GM19023 (cell line): ENCODE measurements at regions not wholly inside any gene's neighbourhood (a gene's known extent, or its start where the extent isn't known, plus 50 kb on each side); places are given as distances from the start of the nearest gene placed in this dataset.

Source experiments
- ATAC-seq: cut with Tn5 transposase; IDR thresholded peaks from one replicate; pipeline ENCODE4 v1.9.1; 2021; ENCODE audit warnings: mild to moderate bottlenecking, moderate library complexity; ENCODE audit not compliant: unreplicated experiment

DNA sequence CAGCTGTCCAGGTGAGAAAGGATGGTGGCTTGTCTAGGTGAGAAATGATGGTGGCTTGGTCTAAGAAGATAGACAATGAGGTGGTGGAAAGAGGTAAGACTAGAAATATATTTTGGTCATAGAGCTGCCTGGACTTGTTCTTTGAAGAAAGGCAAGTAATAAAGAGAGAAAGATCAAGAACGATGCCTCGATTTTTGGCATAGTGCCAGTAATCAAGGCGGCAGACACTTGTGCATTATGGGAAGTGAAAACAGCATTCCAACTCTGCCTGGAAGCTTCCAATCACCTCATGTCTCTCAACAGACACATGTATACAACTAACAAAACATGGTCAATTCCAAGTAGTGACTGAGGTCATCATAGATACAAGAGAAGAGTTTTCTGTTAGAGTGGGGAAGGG lies 423.8 kb upstream of the NRP1 start:
- ATAC-seq: no peak

DNA sequence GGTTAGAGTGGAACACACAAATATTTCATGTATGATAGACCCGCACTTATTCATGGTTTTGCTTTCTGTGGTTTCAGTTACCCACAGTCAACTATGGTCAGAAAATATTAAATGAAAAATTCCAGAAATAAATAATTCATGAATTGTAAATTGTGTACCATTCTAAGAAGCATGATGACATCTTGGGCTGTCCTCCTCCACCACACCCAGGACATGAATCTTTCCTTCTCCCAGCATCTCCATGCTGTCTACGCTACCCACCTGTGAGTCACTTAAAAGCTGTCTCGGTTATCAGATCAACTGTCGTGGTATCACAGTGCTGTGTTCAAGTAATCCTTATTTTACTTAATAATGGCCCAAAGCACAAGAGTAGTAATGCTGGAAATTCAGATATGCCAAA lies 419.6 kb upstream of the NRP1 start:
- ATAC-seq: no peak

DNA sequence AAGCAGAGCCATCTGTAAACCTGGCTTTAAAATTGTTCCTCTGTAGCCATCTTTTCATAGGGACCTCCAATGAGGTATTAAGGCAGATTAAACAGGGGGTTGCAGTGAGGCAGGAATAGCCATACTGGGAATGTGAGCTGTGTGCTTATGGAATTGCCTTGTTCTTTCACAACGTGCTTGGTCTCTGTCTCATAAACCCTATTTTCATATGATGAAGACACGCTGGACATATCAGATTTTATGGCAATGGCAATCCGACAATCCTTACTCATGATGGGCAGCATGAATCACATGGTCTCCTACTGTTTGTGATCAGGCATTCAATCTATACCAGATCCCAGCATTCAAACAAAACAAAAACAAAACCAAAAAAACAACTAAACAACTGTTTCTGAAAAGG lies 418.9 kb upstream of the NRP1 start:
- no peak for ATAC-seq

DNA sequence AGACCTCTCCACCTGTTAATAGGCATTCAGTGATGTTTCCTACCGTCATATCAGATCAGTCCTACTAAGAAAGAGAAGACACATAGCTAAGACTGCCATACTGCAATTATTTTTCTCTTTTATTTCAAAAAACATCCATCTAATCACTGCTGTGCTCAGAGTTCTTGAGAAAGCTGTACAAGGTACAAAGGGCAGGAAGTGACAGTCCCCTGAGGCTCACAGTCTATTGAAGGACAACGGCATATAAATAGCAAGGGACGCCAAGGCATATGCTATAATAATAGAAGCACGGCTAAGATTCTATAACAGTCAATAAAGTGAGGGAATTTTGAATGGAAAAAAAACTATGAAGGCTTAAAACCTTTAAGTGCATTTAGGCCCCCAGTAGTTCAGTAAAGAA lies 415.3 kb upstream of the NRP1 start:
- no peak for ATAC-seq

DNA sequence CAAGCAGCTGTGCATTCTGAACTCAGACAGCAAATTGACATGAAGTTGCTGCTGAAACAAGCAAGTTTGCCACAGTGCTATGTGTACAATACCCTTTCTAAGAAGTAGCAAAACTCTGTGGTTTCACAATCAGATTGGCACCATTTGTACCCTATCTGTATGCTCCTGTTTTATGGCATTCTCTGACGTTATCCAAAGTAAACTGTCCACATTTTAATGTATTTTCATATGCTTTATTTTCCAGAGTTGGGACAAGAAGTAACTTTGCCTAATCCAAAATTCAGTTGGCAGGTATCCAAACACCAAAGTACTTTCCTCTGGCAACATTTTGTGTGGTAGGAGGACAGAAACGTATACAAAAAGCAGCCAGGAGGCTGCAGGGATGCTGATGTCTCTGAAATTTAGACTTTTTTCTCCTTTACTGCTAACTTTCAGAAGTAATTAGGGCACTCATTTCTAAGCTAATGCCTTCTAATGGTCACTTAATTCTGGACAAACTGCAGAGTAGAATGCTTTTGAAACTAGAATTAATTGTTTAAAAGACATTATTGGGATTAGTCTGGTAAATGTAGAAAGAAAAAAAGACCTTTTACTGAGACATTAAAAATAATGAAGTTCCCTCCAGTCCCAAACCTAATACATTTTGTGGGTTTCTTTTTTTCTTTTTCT lies 414.7 kb upstream of the NRP1 start:
- ATAC-seq: no peak

DNA sequence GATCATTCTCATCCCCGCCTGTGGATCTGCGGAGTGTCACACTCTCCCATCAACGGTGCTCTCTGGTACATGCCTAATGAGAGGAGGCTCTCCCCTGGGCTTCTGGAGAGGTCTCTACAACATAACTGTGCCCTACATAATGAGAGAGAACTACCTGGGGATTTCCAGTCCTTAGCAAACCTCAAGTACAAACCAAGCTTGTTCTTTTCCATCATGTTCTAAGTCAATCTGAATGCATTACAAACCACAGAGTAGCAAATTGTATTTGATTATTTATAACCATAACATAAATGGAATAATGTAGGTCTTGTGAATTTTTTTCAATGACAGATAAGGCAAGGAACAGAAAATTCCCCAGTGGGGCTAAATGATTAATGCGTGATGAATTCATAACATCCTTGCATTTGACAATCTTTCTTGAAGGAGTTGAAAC lies 412.4 kb upstream of the NRP1 start:
- no peak for ATAC-seq

DNA sequence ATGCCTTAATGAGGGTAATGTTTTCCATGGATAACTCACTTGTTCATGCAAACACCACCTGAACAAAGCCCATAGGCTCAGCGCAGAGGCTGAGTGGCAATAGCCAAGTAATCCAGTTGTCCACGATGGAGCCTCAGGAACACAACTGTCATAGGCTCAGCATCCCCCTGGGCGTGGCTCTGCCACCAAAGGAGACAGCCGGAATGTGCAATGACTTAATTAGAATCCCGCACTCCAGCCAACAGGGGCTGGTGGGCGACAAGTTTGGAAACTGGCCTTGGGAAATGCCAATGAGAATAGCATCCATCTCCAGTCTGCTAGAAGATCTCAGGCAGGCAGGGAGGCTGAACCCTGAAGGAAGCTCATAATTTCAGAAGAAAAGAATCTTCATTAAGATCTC lies 411.7 kb upstream of the NRP1 start:
- ATAC-seq: no peak

DNA sequence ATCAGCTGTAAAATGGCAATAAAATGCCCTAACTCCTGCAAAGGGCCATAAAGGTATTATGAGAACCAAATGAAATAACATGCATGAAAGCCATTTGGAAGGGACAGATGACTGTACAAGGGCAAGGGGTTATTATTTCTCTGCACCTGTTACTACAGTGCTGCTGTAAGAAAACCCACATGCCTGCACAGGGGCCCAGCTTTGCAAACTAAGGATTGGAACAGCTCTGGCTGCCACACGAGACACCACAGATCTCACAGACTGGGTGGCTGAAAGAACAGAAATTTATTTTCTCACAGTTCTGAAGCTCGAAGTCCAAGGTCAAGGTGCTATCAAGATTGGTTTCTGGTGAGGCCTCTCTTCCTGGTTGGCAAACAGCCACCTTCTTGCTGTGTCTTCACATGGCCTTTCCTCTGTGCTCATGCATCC lies 409.0 kb upstream of the NRP1 start:
- no peak for ATAC-seq

DNA sequence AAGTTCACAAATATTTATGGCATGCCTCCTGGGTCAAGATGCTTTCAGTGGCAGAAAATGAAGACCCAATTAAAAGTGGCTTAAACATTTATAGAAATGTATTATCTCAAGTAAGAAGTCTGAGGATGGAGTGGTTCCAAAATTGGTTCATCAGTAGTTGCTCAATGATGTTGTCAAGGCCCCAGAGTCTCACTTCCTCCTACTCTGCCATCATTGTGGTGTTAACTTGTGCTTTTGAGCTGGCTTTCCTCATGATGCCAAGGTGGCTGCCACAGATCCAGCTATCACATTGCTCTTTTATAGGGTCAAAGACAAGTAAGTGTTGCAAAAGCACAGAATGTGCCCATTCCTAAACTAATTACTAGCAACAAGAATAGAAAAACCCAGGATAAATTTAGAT lies 404.6 kb upstream of the NRP1 start:
- no peak for ATAC-seq

DNA sequence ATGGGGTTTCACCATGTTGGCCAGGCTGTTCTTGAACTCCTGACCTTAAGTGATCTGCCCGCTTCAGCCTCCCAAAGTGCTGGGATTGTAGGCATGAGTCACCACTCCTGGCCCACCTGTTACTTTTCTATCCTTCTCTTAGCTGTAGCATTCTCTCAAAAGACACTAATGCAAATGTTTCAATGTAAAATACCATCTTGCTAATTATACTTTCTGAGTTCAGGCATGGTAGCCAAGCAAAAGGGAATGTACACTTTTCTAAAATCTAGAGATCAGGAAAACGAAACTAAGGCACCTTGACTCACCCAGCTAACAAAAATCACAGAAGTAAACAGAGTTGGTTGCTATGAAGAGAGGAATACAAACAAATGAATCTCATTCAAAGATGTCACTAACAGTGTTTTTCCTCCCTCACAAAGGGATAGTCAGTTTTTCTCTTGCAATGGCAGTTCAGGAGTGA lies 401.0 kb upstream of the NRP1 start:
- ATAC-seq: no peak

DNA sequence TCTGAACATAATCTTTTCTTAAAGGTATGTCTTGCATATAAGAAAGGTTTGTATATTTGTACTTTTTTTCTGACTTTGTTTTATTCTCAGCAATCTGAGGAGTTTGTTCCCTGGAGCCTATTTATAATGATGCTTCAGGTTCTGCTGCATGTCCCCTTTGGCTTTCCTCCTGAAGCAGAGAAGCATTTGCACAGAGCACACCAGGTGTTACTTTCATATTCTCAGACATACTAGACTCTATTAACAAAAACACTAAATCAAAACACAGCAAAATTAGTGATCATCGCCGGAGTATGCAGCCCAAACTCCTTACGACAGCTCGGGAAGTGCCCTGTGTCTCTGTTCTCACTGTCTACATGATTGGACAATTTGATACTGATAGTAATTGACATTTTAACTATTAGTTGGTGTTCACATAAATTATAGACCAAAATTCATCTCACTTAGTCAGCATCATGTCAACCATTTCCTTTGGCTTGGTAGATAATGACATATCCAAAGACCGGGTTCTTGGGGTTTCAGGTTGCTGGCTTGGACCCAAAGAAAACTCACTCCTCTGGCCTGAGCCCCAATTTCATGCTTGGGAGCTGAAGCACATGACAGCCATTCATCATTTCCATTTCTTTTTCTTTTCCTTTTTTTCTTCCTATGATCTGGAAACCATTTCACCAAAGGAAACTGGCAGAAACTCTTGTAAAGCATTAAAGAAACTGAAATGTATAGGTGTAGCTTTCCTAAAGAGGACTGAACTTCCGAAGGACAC lies 400.1 kb upstream of the NRP1 start:
- ATAC-seq: no peak

DNA sequence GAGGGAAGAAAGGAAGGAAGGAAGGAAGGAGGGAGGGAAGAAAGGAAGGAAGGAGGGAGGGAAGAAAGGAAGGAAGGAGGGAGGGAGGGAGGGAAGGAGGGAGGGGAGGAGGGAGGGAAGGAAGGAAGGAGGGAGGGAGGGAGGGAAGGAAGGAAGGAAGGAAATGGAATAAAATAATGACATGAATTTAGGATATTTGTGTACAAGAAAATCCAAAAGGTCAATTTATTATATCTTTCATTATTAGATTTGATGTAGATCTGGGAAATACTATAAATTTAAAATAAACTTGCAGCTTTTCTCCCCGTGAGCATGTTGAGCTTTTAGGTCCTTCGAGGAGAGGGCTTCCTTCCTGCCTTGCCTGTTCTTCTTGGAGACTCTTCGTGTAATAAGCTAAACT lies 398.6 kb upstream of the NRP1 start:
- ATAC-seq: no peak

DNA sequence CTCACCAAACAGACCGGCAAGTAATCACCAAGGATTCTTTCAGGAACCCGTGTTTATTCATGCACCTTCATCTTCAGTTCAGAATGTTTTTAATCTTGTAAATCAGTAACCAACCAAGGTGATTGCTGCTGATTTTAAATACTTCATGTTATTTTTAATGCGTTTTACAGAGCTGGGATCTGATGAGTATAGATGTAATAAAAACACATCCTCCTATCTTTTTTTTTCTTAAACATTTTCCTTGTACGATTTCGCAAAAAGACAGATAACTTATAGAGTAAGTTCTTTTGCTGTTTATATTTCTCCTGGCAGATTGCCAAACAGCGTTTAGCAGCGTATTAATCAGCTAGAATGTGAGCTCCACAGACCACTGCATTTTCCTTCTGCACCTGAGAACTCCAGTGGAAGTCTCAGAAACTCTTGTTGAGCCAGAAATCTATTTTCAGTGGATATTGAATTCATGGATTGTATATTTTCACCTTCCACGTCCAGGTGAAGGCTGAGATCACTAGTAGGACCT lies 397.8 kb upstream of the NRP1 start:
- ATAC-seq: no peak

DNA sequence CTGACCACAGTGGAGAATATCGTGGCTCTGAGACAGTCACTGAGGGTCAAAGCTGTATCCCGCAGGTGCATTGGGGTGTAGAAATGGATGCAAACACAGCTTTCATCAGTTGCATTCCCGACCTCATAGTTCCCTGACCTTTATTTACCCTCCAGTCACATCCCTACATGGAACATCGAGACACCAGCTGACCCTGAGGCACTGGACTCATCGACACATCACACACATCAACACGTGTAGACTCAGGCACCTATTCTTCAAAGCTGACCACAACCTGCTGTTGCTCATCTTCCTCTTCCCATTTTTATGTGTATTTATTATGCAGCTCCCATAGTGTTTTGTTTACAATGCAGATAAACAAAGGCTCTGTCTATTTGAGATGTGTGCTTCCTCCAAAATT lies 396.9 kb upstream of the NRP1 start:
- ATAC-seq: no peak

DNA sequence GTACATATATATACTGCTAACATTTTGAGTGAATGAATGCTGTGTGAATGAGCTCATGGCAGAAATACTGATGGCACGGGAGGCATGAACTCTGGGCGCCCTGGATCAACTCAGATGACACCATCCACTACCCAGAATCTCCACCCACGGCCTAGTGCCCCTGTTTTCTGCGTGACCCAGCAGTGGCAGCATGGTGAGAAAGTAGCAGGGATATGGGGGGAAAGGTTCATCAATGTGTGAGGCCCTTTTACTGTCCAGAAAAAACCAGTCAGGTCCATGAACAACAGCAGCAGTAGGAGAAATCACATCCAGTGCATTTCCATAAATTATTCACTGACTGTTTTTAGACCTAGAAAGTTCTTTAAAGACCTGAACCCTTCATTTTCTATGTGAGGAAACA lies 391.0 kb upstream of the NRP1 start:
- ATAC-seq: no peak

DNA sequence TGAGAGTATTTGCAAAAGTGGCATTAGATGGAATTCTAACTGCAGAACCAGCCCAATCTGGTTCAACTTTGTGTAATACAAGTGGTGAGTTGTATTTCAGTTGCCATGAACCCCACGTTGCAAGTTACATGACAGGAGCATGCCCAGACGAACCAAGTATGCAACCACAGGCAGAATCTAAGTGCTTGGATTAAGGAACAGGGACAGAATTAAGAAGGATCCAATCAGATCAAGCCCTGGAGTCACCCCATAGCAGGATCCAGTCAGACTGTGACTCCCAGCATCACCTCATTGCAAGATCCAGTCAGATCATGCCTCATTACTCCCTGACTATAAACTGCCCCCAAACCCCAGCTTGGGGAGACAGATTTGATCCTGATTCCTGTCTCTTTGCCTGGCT lies 388.7 kb upstream of the NRP1 start:
- no peak for ATAC-seq

DNA sequence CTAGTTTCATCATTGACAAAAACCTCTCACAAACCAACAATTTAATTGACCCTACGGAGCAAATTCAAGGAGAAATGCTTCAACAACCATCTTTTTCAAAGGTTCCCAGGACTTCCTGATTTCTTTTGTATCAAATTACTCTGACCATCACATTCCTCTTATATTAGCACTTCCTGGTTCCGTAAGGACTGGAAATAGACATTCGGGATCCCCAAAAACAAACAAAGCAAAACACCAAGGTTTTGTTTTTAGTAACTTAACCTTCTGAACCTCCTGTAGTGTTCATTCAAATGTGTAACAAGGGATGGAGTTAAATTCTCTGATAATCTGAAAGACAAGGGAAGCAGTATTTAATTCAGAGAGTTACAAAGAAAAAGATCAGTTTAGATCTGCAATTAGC lies 387.6 kb upstream of the NRP1 start:
- no peak for ATAC-seq

DNA sequence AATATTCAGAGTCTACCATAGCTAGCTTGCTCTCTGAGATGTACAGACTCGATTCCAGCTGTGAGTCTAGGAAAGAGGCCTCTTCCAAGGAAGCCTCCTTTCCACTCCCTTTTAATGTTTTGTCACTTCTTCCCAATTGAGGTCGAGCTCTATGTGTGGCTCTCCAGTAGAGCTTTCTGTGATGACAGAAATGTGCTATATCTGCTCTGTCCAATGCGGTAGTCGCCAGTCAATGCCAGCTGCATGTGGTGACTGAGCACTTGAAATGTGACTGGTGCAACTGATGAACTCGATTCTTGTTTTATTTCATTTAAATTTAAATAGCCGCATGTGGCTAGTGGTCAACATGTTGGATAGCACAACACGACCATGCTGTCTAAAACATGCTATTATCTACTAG lies 387.0 kb upstream of the NRP1 start:
- ATAC-seq: no peak

DNA sequence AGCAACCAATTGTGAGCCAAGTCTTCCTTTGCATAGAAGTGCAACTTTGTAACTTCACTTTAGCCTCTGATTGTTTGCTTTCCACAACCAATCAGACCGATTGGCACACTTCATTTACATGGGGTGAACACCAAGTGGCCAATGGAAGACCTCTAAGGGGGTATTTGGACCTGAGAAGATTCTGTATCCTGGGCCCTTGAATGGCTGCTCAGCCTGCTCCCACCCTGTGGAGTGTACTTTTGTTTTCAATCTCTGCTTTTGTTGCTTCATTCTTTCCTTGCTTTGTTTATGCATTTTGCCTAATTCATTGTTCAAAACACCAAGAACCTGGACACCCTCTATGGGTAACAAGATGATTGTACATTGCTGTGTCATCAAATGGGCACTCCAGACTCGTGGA lies 385.7 kb upstream of the NRP1 start:
- ATAC-seq: no peak

DNA sequence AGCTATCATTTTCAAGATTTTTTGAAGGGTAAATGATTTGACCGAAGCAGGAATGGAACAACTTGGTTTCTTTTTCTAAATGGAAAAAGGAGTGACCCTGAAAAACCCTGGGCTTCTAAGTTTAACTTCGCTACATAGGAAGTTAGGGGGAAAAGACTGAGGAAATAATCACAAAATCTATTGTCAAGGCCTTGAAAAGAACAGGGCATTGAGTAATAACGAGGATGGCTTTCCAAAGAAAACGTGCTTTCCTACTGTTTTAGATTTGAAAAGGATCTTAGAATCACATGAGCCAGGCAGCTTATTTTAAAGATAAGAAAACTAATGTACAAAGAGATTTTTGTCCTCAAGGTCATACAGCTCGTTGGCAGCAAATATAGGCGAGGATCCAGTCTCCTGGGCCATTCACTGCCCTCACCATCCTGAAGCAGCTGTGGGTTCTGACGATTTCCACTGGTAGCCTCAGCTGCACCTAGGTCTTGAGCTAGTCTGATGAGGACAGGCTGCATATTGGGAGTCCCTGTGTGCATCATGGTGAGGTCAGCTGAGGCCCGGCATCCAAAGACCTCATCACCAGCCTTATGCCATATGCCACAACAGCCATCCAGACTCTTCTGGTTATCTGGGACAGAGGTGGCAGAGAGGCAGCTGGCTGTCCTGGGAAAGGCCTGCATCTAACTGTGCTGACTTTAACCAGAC lies 384.7 kb upstream of the NRP1 start:
- ATAC-seq: no peak

DNA sequence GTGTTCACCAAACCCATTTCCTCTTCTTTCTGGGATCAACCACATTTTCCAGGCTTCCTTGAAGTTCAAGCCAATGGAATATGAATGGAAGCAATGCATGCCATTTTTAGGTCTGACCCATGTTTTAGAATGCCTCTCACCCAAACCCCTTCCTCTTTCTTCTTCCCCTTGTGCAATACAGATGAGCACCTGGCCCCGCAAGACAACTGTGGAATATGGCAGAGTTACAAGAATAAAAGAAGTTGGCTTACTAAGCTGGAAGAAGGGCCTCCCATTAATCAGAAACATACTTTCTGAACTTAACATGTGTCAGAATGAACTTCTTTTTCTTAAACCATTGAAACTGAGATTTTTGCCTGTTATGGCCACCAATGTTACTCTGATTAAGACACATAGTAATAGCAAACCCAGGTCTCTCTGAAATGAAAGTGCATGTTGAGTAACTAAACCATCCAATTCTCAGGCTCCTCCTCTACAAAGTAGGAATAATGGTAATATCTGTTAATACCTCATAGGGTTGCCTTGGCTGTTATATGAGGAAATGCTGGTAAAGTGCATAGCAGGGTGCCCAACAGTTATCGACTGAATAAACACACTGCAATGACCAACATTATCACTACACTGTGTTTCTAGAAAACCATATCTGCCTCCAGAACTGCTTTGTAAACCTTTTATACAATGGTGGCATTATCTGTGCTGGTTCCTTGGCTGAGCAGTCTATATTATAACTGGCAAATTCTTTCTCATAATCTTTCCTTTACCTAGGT lies 382.2 kb upstream of the NRP1 start:
- no peak for ATAC-seq
